Chondrocyte (in vitro differentiated cells): ENCODE measurements at regions not wholly inside any gene's neighbourhood (a gene's known extent, or its start where the extent isn't known, plus 50 kb on each side); places are given as distances from the start of the nearest gene placed in this dataset.

ENCODE experiments used
- DNase-seq: peaks from one replicate; pipeline ENCODE4 v3.0.0; 2021; ENCODE audit warnings: mixed read lengths, low spot score
- H3K27ac Mint-ChIP-seq: one replicate; pipeline ENCODE4 v1.8.0; 2021; ENCODE audit warnings: mild to moderate bottlenecking, moderate library complexity, mixed read lengths; ENCODE audit not compliant: unreplicated experiment
- H3K27me3 Mint-ChIP-seq: 2 replicates; pipeline ENCODE4 v1.8.0; 2021; ENCODE audit warnings: low read depth, mixed read lengths
- H3K36me3 Mint-ChIP-seq: 2 replicates; pipeline ENCODE4 v1.8.0; 2021; ENCODE audit warnings: low read depth, mixed read lengths
- H3K4me1 Mint-ChIP-seq: 2 replicates; pipeline ENCODE4 v1.8.0; 2021; ENCODE audit warnings: low read depth, mild to moderate bottlenecking, mixed read lengths
- H3K4me3 Mint-ChIP-seq: one replicate; pipeline ENCODE4 v1.8.0; 2021; ENCODE audit warnings: mild to moderate bottlenecking, moderate library complexity, mixed read lengths; ENCODE audit not compliant: unreplicated experiment
- H3K9me3 Mint-ChIP-seq: 2 replicates; pipeline ENCODE4 v1.8.0; 2021; ENCODE audit warnings: low read depth, mixed read lengths
- TF ChIP-seq, protein P1 (sequence below): fragments of 200-600 bp; sonication (generic); IDR thresholded peaks from 2 replicates; pipeline ENCODE4 v1.5.0; 2021; ENCODE audit warnings: antibody characterized with exemption, mild to moderate bottlenecking, moderate library complexity

DNA sequence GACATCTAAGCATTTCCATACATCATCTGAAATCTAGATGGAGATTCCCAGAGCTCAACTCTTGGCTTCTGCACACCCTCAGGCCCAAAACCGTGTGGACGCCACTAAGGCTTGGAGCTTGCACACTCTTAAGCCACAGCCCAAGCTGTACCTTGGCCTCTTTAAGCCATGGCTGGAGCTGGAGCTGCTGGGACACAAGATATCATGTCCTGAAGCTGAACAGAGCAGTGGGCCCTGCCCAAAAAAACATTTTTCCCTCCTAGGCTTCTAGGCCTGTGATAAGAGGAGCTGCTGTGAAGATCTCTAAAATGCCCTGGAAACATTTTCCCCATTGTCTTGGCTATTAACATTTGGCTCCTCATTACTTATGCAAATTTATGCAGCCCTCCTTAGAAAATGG lies 188.7 kb upstream of the MBNL1 start:
- no peaks in the 10 kb centered on the region for H3K36me3 Mint-ChIP-seq
- H3K4me3 Mint-ChIP-seq, result no peak overlapping the region
- TF ChIP-seq, protein P1, sequence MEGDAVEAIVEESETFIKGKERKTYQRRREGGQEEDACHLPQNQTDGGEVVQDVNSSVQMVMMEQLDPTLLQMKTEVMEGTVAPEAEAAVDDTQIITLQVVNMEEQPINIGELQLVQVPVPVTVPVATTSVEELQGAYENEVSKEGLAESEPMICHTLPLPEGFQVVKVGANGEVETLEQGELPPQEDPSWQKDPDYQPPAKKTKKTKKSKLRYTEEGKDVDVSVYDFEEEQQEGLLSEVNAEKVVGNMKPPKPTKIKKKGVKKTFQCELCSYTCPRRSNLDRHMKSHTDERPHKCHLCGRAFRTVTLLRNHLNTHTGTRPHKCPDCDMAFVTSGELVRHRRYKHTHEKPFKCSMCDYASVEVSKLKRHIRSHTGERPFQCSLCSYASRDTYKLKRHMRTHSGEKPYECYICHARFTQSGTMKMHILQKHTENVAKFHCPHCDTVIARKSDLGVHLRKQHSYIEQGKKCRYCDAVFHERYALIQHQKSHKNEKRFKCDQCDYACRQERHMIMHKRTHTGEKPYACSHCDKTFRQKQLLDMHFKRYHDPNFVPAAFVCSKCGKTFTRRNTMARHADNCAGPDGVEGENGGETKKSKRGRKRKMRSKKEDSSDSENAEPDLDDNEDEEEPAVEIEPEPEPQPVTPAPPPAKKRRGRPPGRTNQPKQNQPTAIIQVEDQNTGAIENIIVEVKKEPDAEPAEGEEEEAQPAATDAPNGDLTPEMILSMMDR, result no peak

DNA sequence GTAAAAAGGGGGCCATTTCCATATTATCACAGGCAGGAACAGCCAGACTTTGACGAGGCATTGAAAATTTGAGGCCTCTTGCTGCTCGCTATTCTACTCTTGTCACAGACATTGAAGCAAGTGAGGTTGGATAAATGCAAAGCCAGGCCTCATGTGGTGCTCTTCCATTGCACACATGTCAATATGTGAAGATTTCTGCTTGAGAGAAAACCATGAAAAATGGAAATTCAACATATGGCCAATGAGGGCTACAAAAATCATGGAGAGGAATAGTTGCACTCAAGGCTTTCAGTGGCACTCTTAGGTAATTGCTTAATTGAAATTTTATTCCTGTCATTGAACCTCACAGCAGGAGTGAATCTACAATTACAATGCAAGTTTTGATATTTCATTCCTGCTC lies 185.6 kb upstream of the MBNL1 start:
- Mint-ChIP-seq H3K27me3 (no peaks in the 10 kb centered on the region), H3K36me3 (no peaks in the 10 kb centered on the region), H3K4me3 (no peak overlapping the region), H3K9me3 (no peaks in the 10 kb centered on the region), H3K27ac (no peak overlapping the region), H3K4me1 (peaks cover 7% of the 10 kb centered on the region)
- TF ChIP-seq, protein P1, result no peak
- DNase-seq, result no peak

More for the DNA sequence above, 188.7 kb upstream of the MBNL1 start:
- Mint-ChIP-seq H3K27me3 (no peaks in the 10 kb centered on the region), H3K4me1 (no peaks in the 10 kb centered on the region), H3K9me3 (no peaks in the 10 kb centered on the region), H3K27ac (no peak overlapping the region)
- DNase-seq, result no peak

DNA sequence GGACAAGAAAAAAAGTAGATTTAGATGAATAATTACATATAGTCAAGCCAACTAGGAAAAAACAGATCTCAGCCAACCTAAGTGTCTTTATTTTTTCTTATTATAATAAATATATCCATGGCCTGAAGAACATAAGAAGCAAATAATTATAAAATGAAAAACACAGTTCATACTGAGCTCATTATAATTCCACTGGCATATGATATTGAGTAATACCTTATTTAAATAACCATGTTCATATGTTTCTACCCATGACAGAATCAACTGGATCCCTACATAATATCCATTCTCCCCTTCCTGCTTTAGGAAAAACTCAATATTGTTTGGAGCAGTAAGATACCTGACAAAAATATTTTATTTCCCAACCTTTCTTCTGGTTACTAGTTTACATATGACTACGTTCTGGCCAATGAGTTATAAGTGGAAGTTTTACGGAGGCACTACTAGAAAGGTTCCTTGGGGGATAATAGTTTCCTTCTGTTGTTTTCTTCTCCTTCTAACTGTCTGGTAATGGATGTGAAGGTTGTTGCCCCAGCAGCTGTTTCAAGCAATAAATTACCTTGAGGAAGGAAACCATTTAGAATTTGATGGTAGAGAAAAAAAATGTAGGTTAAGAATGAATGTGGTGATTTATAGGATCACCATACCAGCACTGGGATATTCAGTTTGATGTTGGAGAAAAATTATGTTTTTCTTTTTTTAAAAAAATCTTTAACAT lies 184.1 kb upstream of the MBNL1 start:
- Mint-ChIP-seq H3K36me3 (no peaks in the 10 kb centered on the region), H3K27ac (no peak overlapping the region), H3K4me3 (no peak overlapping the region), H3K4me1 (peaks cover 11% of the 10 kb centered on the region), H3K9me3 (no peaks in the 10 kb centered on the region), H3K27me3 (no peaks in the 10 kb centered on the region)
- no peak for DNase-seq
- TF ChIP-seq, protein P1, result no peak

DNA sequence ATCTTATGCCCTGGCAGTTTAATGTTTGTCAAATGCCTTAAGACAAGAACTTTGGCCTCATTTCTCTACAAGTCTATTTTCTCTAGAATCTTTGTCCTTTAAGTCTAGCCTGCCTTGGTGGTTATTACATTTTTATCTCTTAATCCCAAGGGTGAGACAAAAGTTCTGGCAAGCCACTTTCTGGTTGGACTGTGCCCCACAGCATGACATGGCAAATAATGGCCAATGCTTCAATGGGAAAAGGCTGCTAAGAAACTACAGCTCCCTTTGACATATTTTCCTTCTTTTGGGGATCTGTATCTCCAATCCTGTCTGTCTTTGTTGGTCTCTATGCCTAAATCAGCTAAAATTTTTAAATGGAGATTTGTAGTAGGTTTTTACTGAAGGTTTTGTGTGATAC lies 181.6 kb upstream of the MBNL1 start:
- H3K4me1 Mint-ChIP-seq, result peaks cover 11% of the 10 kb centered on the region
- no peak overlapping the region for H3K4me3 Mint-ChIP-seq
- H3K27me3 Mint-ChIP-seq, result no peaks in the 10 kb centered on the region
- H3K9me3 Mint-ChIP-seq, result no peaks in the 10 kb centered on the region
- H3K27ac Mint-ChIP-seq, result no peak overlapping the region
- TF ChIP-seq, protein P1, result no peak
- DNase-seq, result no peak
- H3K36me3 Mint-ChIP-seq, result no peaks in the 10 kb centered on the region

DNA sequence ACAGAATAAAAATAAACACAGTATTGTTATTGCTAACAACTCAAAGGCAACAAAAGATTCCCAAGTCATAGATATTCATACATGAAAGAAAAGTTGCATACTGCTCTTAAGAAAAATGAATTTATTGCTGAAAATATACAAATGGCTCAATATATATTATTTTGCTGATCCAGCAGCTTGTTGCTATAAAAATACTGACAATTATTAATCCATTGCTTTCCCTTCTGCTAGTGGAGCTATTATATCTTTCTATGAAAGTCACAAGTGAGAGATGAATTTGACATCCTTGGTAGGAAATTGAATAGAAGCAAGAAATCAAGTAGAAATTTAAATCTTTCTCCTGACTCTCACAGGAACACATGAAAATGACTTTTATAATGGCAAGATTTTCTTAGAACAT lies 179.2 kb upstream of the MBNL1 start:
- TF ChIP-seq, protein P1, result no peak
- H3K27me3 Mint-ChIP-seq, result no peaks in the 10 kb centered on the region

More for the DNA sequence above, 179.2 kb upstream of the MBNL1 start:
- H3K36me3 Mint-ChIP-seq, result no peaks in the 10 kb centered on the region
- no peak overlapping the region for H3K27ac Mint-ChIP-seq
- peaks cover 11% of the 10 kb centered on the region for H3K4me1 Mint-ChIP-seq
- no peak for DNase-seq
- H3K9me3 Mint-ChIP-seq, result peaks cover 2% of the 10 kb centered on the region
- no peak overlapping the region for H3K4me3 Mint-ChIP-seq
